GM10248 (cell line): ENCODE measurements at regions not wholly inside any gene's neighbourhood (a gene's known extent, or its start where the extent isn't known, plus 50 kb on each side); places are given as distances from the start of the nearest gene placed in this dataset.

ENCODE experiments used
- CTCF ChIA-PET: fragments of 300-600 bp; sonication (Branson Sonifier 250); formaldehyde crosslinking; extraction: SDS; loops from one replicate; lab custom pipeline; 2021; ENCODE audit warnings: antibody characterized with exemption; lab: Yijun Ruan, JAX
- POLR2A ChIA-PET: fragments of 350-650 bp; sonication (Branson Sonifier 250); formaldehyde crosslinking; extraction: SDS; loops from one replicate; lab custom pipeline; 2020; ENCODE audit warnings: antibody characterized with exemption; lab: Yijun Ruan, JAX
- DNase-seq: peaks from one replicate; pipeline ENCODE4 v3.0.0; 2012; ENCODE audit errors: extremely low spot score
- TF ChIP-seq, protein P1 (sequence below): IDR thresholded peaks from 2 replicates; pipeline ENCODE4 v1.5.1; 2012; ENCODE audit warnings: mild to moderate bottlenecking, low read depth; ENCODE audit errors: extremely low read depth, missing control alignments, control extremely low read depth

DNA sequence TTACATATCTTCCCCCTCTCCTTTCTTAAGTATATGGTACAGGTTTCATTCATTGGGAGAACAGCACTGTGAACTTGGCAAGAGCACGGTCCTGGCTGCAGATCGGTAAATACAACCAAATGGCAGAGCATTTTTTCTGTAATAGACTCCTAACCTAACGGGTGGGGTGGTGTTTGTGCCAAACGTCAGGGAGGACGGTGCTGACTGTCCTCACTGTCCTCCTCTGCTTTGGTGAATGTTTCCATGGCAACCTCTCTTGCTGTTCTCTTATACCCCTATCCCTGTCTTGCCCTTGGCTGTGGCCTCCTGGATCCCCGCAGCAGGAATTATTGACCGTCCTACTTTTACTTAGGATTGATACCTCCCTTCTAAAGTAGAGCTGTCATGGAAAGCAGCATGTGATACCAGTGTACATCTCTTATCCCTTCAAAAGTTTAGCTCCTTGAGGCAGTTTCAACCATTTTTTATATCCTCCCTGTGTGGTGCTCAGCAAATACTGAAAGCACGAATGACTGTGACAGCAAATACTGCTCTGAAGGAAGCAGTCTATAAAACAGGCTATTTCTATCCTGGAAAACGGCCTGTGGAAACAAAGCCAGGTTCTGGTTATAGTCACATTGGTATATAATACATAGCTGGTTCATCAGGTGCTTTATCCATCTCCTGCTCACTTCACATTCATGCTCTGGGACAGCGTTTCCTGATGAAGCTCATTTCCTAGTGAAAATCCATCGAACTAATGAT, 275.4 kb upstream of the C2CD4B start:
- TF ChIP-seq, protein P1, sequence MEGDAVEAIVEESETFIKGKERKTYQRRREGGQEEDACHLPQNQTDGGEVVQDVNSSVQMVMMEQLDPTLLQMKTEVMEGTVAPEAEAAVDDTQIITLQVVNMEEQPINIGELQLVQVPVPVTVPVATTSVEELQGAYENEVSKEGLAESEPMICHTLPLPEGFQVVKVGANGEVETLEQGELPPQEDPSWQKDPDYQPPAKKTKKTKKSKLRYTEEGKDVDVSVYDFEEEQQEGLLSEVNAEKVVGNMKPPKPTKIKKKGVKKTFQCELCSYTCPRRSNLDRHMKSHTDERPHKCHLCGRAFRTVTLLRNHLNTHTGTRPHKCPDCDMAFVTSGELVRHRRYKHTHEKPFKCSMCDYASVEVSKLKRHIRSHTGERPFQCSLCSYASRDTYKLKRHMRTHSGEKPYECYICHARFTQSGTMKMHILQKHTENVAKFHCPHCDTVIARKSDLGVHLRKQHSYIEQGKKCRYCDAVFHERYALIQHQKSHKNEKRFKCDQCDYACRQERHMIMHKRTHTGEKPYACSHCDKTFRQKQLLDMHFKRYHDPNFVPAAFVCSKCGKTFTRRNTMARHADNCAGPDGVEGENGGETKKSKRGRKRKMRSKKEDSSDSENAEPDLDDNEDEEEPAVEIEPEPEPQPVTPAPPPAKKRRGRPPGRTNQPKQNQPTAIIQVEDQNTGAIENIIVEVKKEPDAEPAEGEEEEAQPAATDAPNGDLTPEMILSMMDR: no peak
- POLR2A ChIA-PET: no interaction called here
- DNase-seq: no peak
- CTCF ChIA-PET: interaction anchor here (1.1 kb wide), 1 partner anchor 10 kb away, joined by 3 read pairs; no protein-coding TSS in a partner anchor

DNA sequence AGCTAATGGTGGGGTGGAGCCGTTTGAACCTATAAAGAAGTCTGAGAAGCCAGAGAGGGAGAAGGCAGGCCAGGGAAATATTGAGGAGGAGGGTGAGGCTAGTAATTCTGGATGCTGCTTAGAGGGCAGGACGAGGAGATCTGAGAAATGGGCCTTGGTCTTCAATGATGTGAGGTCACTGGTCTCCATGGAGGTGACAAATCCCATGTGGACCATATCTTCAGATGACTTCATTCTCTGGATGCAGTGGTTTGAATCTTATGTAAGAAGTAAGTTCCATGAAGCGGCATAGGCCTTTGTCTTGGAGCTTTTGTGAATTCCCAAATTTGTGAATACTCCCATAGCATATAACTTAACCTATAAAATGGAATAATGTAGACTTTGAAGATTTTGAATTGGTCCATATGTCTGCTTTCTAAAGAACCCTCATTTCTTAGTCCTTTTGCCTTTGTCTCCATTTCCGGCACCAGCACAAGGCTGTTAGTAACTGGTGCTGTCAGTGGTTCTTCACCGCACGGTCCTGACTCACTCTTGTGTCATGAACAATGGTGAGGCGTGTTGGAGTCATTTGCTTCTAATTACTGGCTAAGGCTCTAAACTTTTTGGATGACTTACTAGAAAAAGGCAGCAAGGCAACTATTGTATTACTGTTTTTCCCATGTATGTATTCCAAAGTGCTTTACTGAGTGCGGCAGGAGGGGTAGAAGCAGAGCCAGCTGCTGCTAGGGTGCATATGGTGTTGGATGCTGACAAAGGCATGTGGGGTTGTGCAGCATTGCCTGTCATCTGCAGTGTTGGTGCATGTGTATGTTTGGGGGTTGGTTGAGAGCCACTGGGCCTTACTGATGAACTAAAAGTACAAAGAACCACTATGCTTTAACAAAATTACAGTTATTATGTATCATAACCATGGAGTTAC, 279.3 kb upstream of the C2CD4B start:
- CTCF ChIA-PET: no interaction called here
- POLR2A ChIA-PET: no interaction called here
- TF ChIP-seq, protein P1: no peak
- no peak for DNase-seq

DNA sequence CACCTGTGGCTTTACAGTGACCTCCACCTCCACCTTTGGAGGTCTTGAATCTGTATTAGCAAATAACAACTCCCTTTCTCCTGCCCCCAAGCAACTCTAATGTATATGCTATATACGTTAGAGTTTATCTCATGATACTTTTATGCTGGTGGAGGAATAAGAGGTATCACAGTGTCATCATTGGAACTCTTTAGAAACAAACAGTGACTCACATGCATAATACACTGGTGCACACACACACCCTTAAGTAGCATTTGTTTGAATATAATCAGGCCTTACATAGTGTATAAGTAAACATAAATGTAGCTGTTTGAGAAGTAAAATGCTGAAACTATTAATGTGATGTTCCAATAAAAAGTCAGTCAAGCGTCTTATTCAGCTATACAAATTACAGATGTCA, 280.2 kb upstream of the C2CD4B start:
- ChIA-PET CTCF (interaction anchor here (0.6 to 2.2 kb wide), 2 partner anchors 12 to 16 kb away, joined by 3 to 6 read pairs; no protein-coding TSS in a partner anchor), POLR2A (no interaction called here)
- TF ChIP-seq, protein P1: no peak
- no peak for DNase-seq

DNA sequence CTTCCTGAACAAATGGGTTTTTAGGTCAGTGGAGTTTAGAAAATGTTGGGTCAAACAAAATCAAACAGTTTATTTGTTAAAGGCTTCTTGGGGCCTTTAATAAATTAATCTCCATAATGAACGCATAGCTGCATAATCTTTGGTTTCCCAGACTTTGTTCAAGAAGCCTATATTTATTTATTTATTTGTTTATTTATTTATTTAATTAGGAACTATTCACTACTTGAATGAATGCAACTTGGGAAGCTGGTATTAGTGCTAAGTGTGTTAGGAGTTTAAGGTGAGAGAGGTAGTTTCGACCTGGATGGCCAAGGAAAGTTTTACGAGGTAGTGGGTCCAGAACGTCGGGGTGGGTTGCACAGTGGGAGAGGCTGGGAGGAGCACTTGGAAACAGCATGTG, 281.9 kb upstream of the C2CD4B start:
- TF ChIP-seq, protein P1: no peak
- ChIA-PET CTCF (interaction anchor here (2.2 kb wide), 1 partner anchor 10 kb away, joined by 6 read pairs; no protein-coding TSS in a partner anchor), POLR2A (no interaction called here)
- DNase-seq: no peak

DNA sequence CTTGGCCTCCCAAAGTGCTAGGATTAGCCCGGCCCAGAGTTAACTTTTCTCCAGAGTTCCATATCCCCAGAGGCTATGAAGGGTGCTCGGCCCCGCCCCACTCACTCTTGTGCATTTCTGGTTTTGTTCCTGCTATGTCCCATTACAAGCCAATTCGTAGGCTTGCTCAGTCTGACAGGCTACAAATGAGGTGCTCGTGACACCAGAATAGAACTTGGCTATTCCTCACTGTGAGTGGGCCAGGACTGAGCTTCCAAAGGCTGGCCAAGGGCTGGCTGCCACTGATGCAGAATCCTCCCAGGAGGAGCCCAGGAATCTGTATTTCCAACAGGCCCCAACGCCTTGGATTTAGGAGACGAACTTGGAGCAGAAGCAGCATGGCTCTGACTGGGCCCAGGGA, 282.7 kb upstream of the C2CD4B start:
- POLR2A ChIA-PET: no interaction called here
- DNase-seq: no peak
- CTCF ChIA-PET: no interaction called here
- TF ChIP-seq, protein P1: no peak

DNA sequence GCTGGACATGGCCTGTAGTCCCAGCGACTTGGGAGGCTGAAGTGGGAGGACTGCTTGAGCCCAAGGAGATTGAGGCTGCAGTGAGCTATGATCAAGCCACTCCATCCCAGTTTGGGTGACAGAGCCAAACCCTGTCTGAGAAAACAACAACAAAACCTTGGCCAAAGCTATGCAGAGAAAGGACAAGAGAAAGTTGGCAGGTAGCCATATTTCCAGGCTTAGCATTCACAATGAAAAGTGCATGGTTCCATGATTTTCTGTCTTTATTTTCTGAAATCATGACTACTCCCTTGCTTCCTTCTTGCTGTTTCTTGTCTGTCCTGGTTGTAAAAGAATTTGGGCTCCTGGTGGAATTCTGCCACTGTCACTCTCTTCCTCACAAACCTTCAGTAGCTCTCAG, 284.6 kb upstream of the C2CD4B start:
- no peak for DNase-seq
- ChIA-PET CTCF (no interaction called here), POLR2A (no interaction called here)
- TF ChIP-seq, protein P1: no peak
